AG09309 (cell line): ENCODE measurements at regions not wholly inside any gene's neighbourhood (a gene's known extent, or its start where the extent isn't known, plus 50 kb on each side); places are given as distances from the start of the nearest gene placed in this dataset.

ENCODE experiments used
- DNase-seq: peaks from one replicate; pipeline ENCODE4 v3.0.0-alpha.2; 2010; ENCODE audit warnings: low read depth
- H3K4me3 ChIP-seq: 2 replicates; pipeline ENCODE4 v1.5.1; 2011; ENCODE audit warnings: mild to moderate bottlenecking, low read depth, low read length, moderate library complexity; ENCODE audit not compliant: control insufficient read depth
- CTCF ChIP-seq: IDR thresholded peaks from 2 replicates; pipeline ENCODE4 v1.5.1; 2011; ENCODE audit warnings: mild to moderate bottlenecking, low read depth, low read length, inconsistent platforms; ENCODE audit not compliant: insufficient read depth, control insufficient read depth; ENCODE audit errors: missing control alignments

- DNase-seq, result no peak
- TF ChIP-seq CTCF, result no peak
- no peak overlapping the region for H3K4me3 ChIP-seq
Measured at GRCh38 chr3:55413236-55413635, 73.9 kb downstream of the WNT5A start.

- TF ChIP-seq CTCF, result no peak
- no peak overlapping the region for H3K4me3 ChIP-seq
- DNase-seq, result no peak
Measured at GRCh38 chr3:55412545-55412944, 74.6 kb downstream of the WNT5A start.

GRCh38 chr3:55409806-55410205 is 77.3 kb downstream of the WNT5A start:
- TF ChIP-seq CTCF, result no peak
- DNase-seq, result no peak
- H3K4me3 ChIP-seq, result no peak overlapping the region

GRCh38 chr3:55408193-55408826 is 78.8 kb downstream of the WNT5A start:
- no peak for TF ChIP-seq CTCF
- DNase-seq, result no peak
- H3K4me3 ChIP-seq, result no peak overlapping the region

- TF ChIP-seq CTCF, result no peak
- no peak for DNase-seq
- no peak overlapping the region for H3K4me3 ChIP-seq
Measured at GRCh38 chr3:55407426-55407820, 79.7 kb downstream of the WNT5A start.

GRCh38 chr3:55406696-55407425 is 80.2 kb downstream of the WNT5A start:
- no peak for DNase-seq
- H3K4me3 ChIP-seq, result no peak overlapping the region
- TF ChIP-seq CTCF, result no peak
